ENCODE measurements at regions not wholly inside any gene's neighbourhood (a gene's known extent, or its start where the extent isn't known, plus 50 kb on each side); places are given as distances from the start of the nearest gene placed in this dataset.

DNA sequence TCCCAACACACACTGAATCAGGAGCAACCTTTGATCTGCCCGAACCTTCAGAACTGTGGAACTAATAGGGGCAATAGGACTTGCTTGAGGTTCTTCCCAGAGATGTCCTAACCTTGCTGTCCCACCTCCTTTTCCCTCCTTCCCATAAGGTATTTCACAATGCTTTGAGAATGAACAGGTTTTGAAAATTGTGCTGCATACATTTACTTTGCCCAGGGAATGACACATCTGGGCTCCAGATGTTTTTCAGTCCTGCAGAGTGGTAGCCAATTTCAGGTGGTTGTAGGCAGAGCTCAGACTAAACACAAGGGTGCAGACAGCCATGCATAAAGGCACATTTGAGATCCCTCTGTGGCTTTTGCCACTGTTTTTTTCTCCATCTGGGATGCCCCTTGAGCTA, 206.7 kb upstream of the PWP1 start:
- Histone ChIP-seq H3K4me2 (ENCODE audit: unreplicated experiment) (no peak overlapping the region), H3K4me3 (no peak overlapping the region), H3K4me1 (ENCODE audit: insufficient read depth) (no peaks in the 10 kb centered on the region), H2AFZ (no peak overlapping the region), H3K79me2 (ENCODE audit: insufficient read depth) (no peaks in the 10 kb centered on the region), H3K9me2 (ENCODE audit: insufficient read depth) (no peaks in the 10 kb centered on the region), H3K9ac (no peak overlapping the region), H3K27me3 (replicated peaks; ENCODE audit: insufficient read depth) (no peaks in the 10 kb centered on the region), H3K36me3 (ENCODE audit: low read depth) (no peaks in the 10 kb centered on the region), H3K9me3 (ENCODE audit: low read depth) (no peaks in the 10 kb centered on the region), H3F3A (ENCODE audit: insufficient read depth) (no peaks in the 10 kb centered on the region), H3K27ac (no peak overlapping the region), H4K20me1 (ENCODE audit: insufficient read depth) (no peaks in the 10 kb centered on the region)
- WGBS, 2 experiments (ENCODE audit: low coverage in 1 of 2, low lambda C conversion rate in 2 of 2, missing lambda C conversion rate in 2 of 2): 88 to 92% methylated on average over 1 of the region's 1 CpG
- TF ChIP-seq EZH2 (IDR thresholded peaks at IDR 0.05; ENCODE audit: insufficient read depth, poor library complexity, severe bottlenecking): no peak
- no peak for TF ChIP-seq EZH2phosphoT487 (IDR thresholded peaks at IDR 0.05; ENCODE audit: insufficient read depth, low read depth)
- in situ Hi-C loops (cut with MboI): no loop called here
- no peak for DNase-seq

DNA sequence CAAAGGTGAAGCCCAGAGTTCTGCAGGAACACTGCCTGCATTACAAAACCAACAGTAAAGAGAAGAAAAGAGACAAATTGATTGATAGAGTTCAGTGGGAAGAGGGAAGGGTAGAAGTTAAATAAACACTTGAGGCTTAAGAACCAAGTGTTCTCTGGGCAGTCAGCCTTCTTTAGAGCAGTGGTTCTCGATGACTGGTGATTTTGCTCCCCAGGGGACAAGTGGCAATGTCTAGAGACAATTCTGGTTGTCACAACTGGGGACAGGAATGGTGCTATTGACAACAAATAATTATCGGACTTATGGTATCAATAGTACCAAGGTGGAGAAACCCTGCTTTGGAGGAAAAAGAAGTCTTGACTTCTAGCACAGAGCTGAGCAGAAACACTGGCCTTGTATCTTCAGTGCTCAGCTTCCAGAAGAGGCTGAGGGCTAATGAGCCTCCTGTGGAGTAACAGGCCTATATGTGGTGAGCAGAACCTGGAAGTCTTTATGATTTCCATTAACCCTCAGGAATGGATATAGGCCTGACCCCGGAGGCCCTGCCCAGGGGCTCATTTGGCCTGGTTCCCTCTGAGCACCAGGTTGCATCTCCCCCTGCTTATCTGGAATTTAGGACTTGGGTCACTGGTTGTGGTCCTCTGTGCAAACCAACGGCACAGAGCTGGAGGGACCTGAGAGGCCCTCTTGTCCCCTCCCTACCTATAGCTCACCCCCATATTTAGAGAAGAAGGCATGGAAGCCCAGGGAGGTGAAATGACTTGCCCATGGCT, 204.6 kb upstream of the PWP1 start:
- H3K9ac ChIP-seq: no peak overlapping the region
- 81 to 86% methylated on average over 4 of the region's 4 CpGs for WGBS, 2 experiments (ENCODE audit: low coverage in 1 of 2, low lambda C conversion rate in 2 of 2, missing lambda C conversion rate in 2 of 2)
- H3K4me3 ChIP-seq: no peak overlapping the region
- no peaks in the 10 kb centered on the region for H3K4me1 ChIP-seq (ENCODE audit: insufficient read depth)
- TF ChIP-seq EZH2phosphoT487 (IDR thresholded peaks at IDR 0.05; ENCODE audit: insufficient read depth, low read depth): no peak
- no peak for TF ChIP-seq EZH2 (IDR thresholded peaks at IDR 0.05; ENCODE audit: insufficient read depth, poor library complexity, severe bottlenecking)
- no peaks in the 10 kb centered on the region for H3K36me3 ChIP-seq (ENCODE audit: low read depth)
- no peak overlapping the region for H3K27ac ChIP-seq
- no peaks in the 10 kb centered on the region for H3K79me2 ChIP-seq (ENCODE audit: insufficient read depth)
- no peak for DNase-seq
- H3F3A ChIP-seq (ENCODE audit: insufficient read depth): no peaks in the 10 kb centered on the region
- H3K27me3 ChIP-seq (replicated peaks; ENCODE audit: insufficient read depth): no peaks in the 10 kb centered on the region
- in situ Hi-C loops (cut with MboI): no loop called here
- H3K4me2 ChIP-seq (ENCODE audit: unreplicated experiment): no peak overlapping the region
- H2AFZ ChIP-seq: no peak overlapping the region
- H3K9me2 ChIP-seq (ENCODE audit: insufficient read depth): no peaks in the 10 kb centered on the region
- H4K20me1 ChIP-seq (ENCODE audit: insufficient read depth): no peaks in the 10 kb centered on the region
- no peaks in the 10 kb centered on the region for H3K9me3 ChIP-seq (ENCODE audit: low read depth)

DNA sequence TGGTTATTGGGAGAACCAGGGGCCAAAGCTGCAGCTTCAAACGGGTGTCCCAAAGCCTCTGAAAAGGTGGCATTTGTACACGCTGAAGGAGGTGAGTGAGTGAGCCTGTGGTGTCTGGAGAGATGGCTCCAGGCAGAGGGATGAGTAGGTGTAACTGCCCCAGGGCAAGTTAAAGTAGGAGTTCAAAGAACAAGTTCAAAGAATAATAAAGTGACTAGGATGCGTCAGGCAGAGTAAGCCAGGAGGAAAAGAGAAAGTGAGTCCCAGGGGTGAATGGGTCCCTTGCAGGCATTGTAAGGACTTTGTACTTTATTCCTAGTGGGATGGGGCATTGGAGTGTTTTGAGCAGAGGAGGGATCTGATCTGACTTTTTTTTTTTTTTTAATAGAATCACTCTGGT, 201.4 kb upstream of the PWP1 start:
- in situ Hi-C loops (cut with MboI): no loop called here
- Histone ChIP-seq H3K27ac (no peak overlapping the region), H3F3A (ENCODE audit: insufficient read depth) (no peaks in the 10 kb centered on the region), H3K36me3 (ENCODE audit: low read depth) (no peaks in the 10 kb centered on the region), H3K4me1 (ENCODE audit: insufficient read depth) (no peaks in the 10 kb centered on the region), H4K20me1 (ENCODE audit: insufficient read depth) (no peaks in the 10 kb centered on the region), H3K79me2 (ENCODE audit: insufficient read depth) (no peaks in the 10 kb centered on the region), H3K9ac (no peak overlapping the region), H3K4me2 (ENCODE audit: unreplicated experiment) (no peak overlapping the region), H3K9me2 (ENCODE audit: insufficient read depth) (no peaks in the 10 kb centered on the region), H3K27me3 (replicated peaks; ENCODE audit: insufficient read depth) (no peaks in the 10 kb centered on the region), H3K4me3 (no peak overlapping the region), H2AFZ (no peak overlapping the region), H3K9me3 (ENCODE audit: low read depth) (no peaks in the 10 kb centered on the region)
- no peak for DNase-seq
- 82 to 86% methylated on average over 3 of the region's 3 CpGs for WGBS, 2 experiments (ENCODE audit: low coverage in 1 of 2, low lambda C conversion rate in 2 of 2, missing lambda C conversion rate in 2 of 2)
- TF ChIP-seq EZH2 (IDR thresholded peaks at IDR 0.05; ENCODE audit: insufficient read depth, poor library complexity, severe bottlenecking) (no peak), EZH2phosphoT487 (IDR thresholded peaks at IDR 0.05; ENCODE audit: insufficient read depth, low read depth) (no peak)

DNA sequence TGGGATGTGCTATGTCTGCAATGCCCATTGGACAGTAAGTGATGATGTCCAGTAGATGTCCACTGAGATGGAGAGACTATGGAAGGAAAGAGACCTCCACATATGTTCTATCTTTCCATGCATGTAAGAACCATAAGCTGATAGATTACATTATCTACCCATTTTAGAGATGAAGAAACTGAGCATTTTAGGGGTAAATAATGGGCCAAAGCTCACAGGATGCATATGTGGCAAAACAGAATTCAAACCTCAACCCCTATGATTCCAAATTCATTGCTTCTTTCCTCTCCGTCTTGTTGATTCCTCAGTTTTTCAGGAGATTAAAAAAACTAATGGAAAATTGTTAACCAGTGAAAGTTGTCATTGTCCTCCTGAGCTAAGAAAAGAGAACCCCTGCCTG, 200.7 kb upstream of the PWP1 start:
- H3K79me2 ChIP-seq (ENCODE audit: insufficient read depth): no peaks in the 10 kb centered on the region
- H4K20me1 ChIP-seq (ENCODE audit: insufficient read depth): no peaks in the 10 kb centered on the region
- H2AFZ ChIP-seq: no peak overlapping the region
- no peak overlapping the region for H3K27ac ChIP-seq
- no peaks in the 10 kb centered on the region for H3K9me3 ChIP-seq (ENCODE audit: low read depth)
- no peak overlapping the region for H3K4me3 ChIP-seq
- H3F3A ChIP-seq (ENCODE audit: insufficient read depth): no peaks in the 10 kb centered on the region
- TF ChIP-seq EZH2 (IDR thresholded peaks at IDR 0.05; ENCODE audit: insufficient read depth, poor library complexity, severe bottlenecking): no peak
- no peak for TF ChIP-seq EZH2phosphoT487 (IDR thresholded peaks at IDR 0.05; ENCODE audit: insufficient read depth, low read depth)
- H3K9ac ChIP-seq: no peak overlapping the region
- WGBS, 2 experiments (ENCODE audit: low coverage in 1 of 2, low lambda C conversion rate in 2 of 2, missing lambda C conversion rate in 2 of 2): 97% methylated on average over 1 of the region's 1 CpG
- no peak for DNase-seq
- H3K27me3 ChIP-seq (replicated peaks; ENCODE audit: insufficient read depth): no peaks in the 10 kb centered on the region
- no peaks in the 10 kb centered on the region for H3K4me1 ChIP-seq (ENCODE audit: insufficient read depth)
- H3K36me3 ChIP-seq (ENCODE audit: low read depth): no peaks in the 10 kb centered on the region
- no peak overlapping the region for H3K4me2 ChIP-seq (ENCODE audit: unreplicated experiment)
- H3K9me2 ChIP-seq (ENCODE audit: insufficient read depth): no peaks in the 10 kb centered on the region
- in situ Hi-C loops (cut with MboI): no loop called here

Data from GM23248 (cell line).